T-cell (primary cell): ENCODE measurements at regions not wholly inside any gene's neighbourhood (a gene's known extent, or its start where the extent isn't known, plus 50 kb on each side); places are given as distances from the start of the nearest gene placed in this dataset.

ENCODE experiments used
- ATAC-seq, 4 experiments: fragments of 200-7000 bp in 3 of 4; fragments of 150-1000 bp in 1 of 4; cut with Tn5 transposase; replicated peaks in 1 of 4; 1 replicate in 3 of 4; 2 replicates in 1 of 4; pipeline ENCODE4 v1.10.0; 2021; ENCODE audit warnings: moderate library complexity in 3 of 4, mild to moderate bottlenecking in 2 of 4, moderate number of reproducible peaks in 1 of 4
- CTCF ChIA-PET, 2 donors: fragments of 300-600 bp; sonication (Branson Sonifier 250); formaldehyde crosslinking; loops; one replicate each; lab custom pipeline; 2022; ENCODE audit warnings: antibody characterized with exemption in 2 of 2; lab: Charles Lee
- POLR2A ChIA-PET, 2 donors: fragments of 300-600 bp; sonication (Branson Sonifier 250); formaldehyde crosslinking; loops; one replicate each; lab custom pipeline; 2022; ENCODE audit warnings: antibody characterized with exemption in 2 of 2; lab: Charles Lee
- DNase-seq, 35 experiments: peaks; one replicate each; pipeline versions ENCODE4 v3.0.0 to v3.0.0-alpha.2; 2013 to 2023
- H3K27ac ChIP-seq: one replicate; pipeline ENCODE4 v1.5.1; 2013; ENCODE audit warnings: low read length
- H3K27me3 ChIP-seq, 2 experiments: replicated peaks in 1 of 2; 1 replicate in 1 of 2; 2 replicates in 1 of 2; pipeline versions ENCODE4 v1.6.1 to v1.7.0; 2013; ENCODE audit warnings: low read length in 1 of 2, mixed read lengths in 1 of 2; ENCODE audit not compliant: control insufficient read depth in 2 of 2, insufficient read depth in 2 of 2; ENCODE audit errors: extremely low read depth in 1 of 2
- H3K36me3 ChIP-seq, 2 donors: 1 replicate in 1 of 2; 2 replicates in 1 of 2; pipeline versions ENCODE4 v1.6.1 to v1.7.0; 2013; ENCODE audit warnings: low read length in 1 of 2; ENCODE audit not compliant: control insufficient read depth in 2 of 2, insufficient read depth in 1 of 2; ENCODE audit errors: extremely low read depth in 1 of 2
- H3K4me1 ChIP-seq, 2 experiments: 1 replicate in 1 of 2; 2 replicates in 1 of 2; pipeline versions ENCODE4 v1.6.1 to v1.7.0; 2013; ENCODE audit warnings: low read length in 2 of 2, mixed read lengths in 1 of 2; ENCODE audit not compliant: insufficient read depth in 2 of 2, control insufficient read depth in 1 of 2; ENCODE audit errors: extremely low read depth in 1 of 2
- H3K4me3 ChIP-seq, 2 donors: 1 replicate in 1 of 2; 2 replicates in 1 of 2; pipeline versions ENCODE4 v1.5.1 to v1.7.0; 2013; ENCODE audit warnings: mild to moderate bottlenecking in 2 of 2, low read length in 1 of 2, moderate library complexity in 1 of 2; ENCODE audit not compliant: control insufficient read depth in 1 of 2; ENCODE audit errors: extremely low read depth in 1 of 2
- H3K9me3 ChIP-seq: 2 replicates; pipeline ENCODE4 v1.7.0; 2013
- H3K27ac Mint-ChIP-seq, 2 donors: one replicate each; pipeline ENCODE4 v1.8.0; 2020 to 2021; ENCODE audit warnings: mild to moderate bottlenecking in 2 of 2, mixed read lengths in 2 of 2
- H3K27me3 Mint-ChIP-seq, 2 donors: one replicate each; pipeline ENCODE4 v1.8.0; 2021 to 2022; ENCODE audit warnings: mixed read lengths in 2 of 2
- H3K36me3 Mint-ChIP-seq: one replicate; pipeline ENCODE4 v1.8.0; 2021; ENCODE audit warnings: mixed read lengths
- H3K4me1 Mint-ChIP-seq, 3 donors: one replicate each; pipeline ENCODE4 v1.8.0; 2020 to 2022; ENCODE audit warnings: mixed read lengths in 3 of 3, mild to moderate bottlenecking in 1 of 3
- H3K4me3 Mint-ChIP-seq, 3 donors: one replicate each; pipeline ENCODE4 v1.8.0; 2020 to 2022; ENCODE audit warnings: mild to moderate bottlenecking in 3 of 3, mixed read lengths in 3 of 3, moderate library complexity in 3 of 3
- H3K9me3 Mint-ChIP-seq, 3 donors: one replicate each; pipeline ENCODE4 v1.8.0; 2020 to 2022; ENCODE audit warnings: mixed read lengths in 3 of 3
- WGBS: methylation state at CpG from one replicate; pipeline ENCODE4 v1.1.5; 2013; ENCODE audit warnings: missing lambda C conversion rate; ENCODE audit not compliant: insufficient coverage; 5-methylcytosine and 5-hydroxymethylcytosine counted together

GRCh38 chr3:176090727-176091126 is 1106.6 kb downstream of the TBL1XR1 start:
- Histone ChIP-seq H3K4me1 (no peaks in the 10 kb centered on the region), H3K36me3 (no peaks in the 10 kb centered on the region), H3K4me3 (no peak overlapping the region), H3K9me3 (no peaks in the 10 kb centered on the region), H3K27ac (no peak overlapping the region), H3K27me3 (no peaks in the 10 kb centered on the region)
- Mint-ChIP-seq H3K36me3 (no peaks in the 10 kb centered on the region), H3K27ac (no peak overlapping the region), H3K27me3 (no peaks in the 10 kb centered on the region), H3K9me3 (peaks cover 4 to 20% (median 9%) of the 10 kb centered on the region in 3 donors), H3K4me1 (no peaks in the 10 kb centered on the region), H3K4me3 (no peak overlapping the region)
- ATAC-seq (no peak), DNase-seq (no peak)
- POLR2A ChIA-PET = no interaction called here
- CTCF ChIA-PET = no interaction called here
- 100% methylated on average over 1 of the region's 3 CpGs for whole genome bisulfite sequencing

- Histone ChIP-seq H3K4me3 (no peak overlapping the region), H3K36me3 (no peaks in the 10 kb centered on the region), H3K4me1 (no peaks in the 10 kb centered on the region), H3K27ac (no peak overlapping the region), H3K9me3 (no peaks in the 10 kb centered on the region), H3K27me3 (no peaks in the 10 kb centered on the region)
- Mint-ChIP-seq H3K27ac (no peak overlapping the region), H3K4me3 (no peak overlapping the region), H3K36me3 (no peaks in the 10 kb centered on the region), H3K9me3 (peaks cover 4 to 11% (median 9%) of the 10 kb centered on the region in 3 donors), H3K27me3 (no peaks in the 10 kb centered on the region), H3K4me1 (no peaks in the 10 kb centered on the region)
- WGBS = no CpG with 5 or more reads among the region's 3 CpGs
- ChIA-PET CTCF (no interaction called here), POLR2A (no interaction called here)
- ATAC-seq (no peak), DNase-seq (no peak)
Observed at GRCh38 chr3:176088962-176089383, 1108.3 kb downstream of the TBL1XR1 start.

- CTCF ChIA-PET = no interaction called here
- Histone ChIP-seq H3K9me3 (no peaks in the 10 kb centered on the region), H3K27me3 (no peaks in the 10 kb centered on the region), H3K4me1 (no peaks in the 10 kb centered on the region), H3K36me3 (no peaks in the 10 kb centered on the region), H3K4me3 (no peak overlapping the region), H3K27ac (no peak overlapping the region)
- Mint-ChIP-seq H3K36me3 (no peaks in the 10 kb centered on the region), H3K27ac (no peak overlapping the region), H3K4me3 (no peak overlapping the region), H3K9me3 (peaks cover 4 to 10% (median 6%) of the 10 kb centered on the region in 3 donors), H3K27me3 (no peaks in the 10 kb centered on the region), H3K4me1 (no peaks in the 10 kb centered on the region)
- ATAC-seq (no peak), DNase-seq (no peak)
- WGBS = no CpG with 5 or more reads among the region's 2 CpGs
- POLR2A ChIA-PET = no interaction called here
Observed at GRCh38 chr3:176087066-176087697, 1110.1 kb downstream of the TBL1XR1 start.

DNA sequence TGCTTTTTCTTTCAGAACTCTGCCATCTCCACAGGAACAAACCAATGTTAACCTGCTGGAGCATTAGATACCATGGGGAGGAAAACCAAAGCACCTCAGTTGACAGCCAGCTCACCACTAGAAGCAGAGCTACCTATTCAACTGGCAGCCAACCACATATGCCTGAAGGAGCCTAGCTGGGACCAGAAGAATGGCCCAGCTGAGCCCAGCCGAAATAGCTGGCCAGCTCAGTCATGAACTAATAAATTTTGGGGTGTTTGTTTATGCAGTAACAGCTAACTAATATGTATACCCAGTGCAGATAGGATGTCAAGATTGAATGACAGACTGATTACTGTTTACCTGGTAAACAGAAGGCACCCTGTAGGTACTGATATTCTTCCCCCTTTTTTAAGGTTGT is 1117.5 kb downstream of the TBL1XR1 start:
- WGBS = no CpG with 5 or more reads among the region's 1 CpG
- Histone ChIP-seq H3K27ac (no peak overlapping the region), H3K27me3 (no peaks in the 10 kb centered on the region), H3K4me3 (no peak overlapping the region), H3K36me3 (no peaks in the 10 kb centered on the region), H3K4me1 (no peaks in the 10 kb centered on the region), H3K9me3 (no peaks in the 10 kb centered on the region)
- DNase-seq (no peak), ATAC-seq (no peak)
- no peak overlapping the region for H3K27ac Mint-ChIP-seq
- H3K27me3 Mint-ChIP-seq = no peaks in the 10 kb centered on the region
- H3K4me3 Mint-ChIP-seq = no peak overlapping the region
- H3K36me3 Mint-ChIP-seq = no peaks in the 10 kb centered on the region
- POLR2A ChIA-PET = no interaction called here
- H3K9me3 Mint-ChIP-seq = peaks cover 9 to 13% (median 11%) of the 10 kb centered on the region in 3 donors
- no peaks in the 10 kb centered on the region for H3K4me1 Mint-ChIP-seq
- CTCF ChIA-PET = no interaction called here

DNA sequence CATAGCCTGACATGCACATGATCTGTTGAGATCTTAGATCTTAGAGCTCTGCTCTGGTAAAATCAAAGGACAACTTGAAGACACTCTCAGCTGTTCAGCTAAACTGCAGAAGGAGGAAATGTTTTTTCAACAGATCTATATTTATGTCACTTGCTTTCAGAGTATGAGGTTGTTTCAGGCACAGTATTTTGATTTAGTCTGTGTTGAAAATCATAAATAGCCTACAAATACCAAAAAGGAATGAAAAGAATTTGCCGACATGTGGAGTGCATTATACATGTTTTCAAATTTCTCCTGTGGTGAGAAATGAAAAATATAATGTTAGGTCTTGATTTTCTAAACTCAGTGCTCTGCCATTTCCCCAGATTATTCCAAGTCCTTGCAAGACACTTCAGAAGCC is 1118.4 kb downstream of the TBL1XR1 start:
- Histone ChIP-seq H3K27me3 (no peaks in the 10 kb centered on the region), H3K4me3 (no peak overlapping the region), H3K27ac (no peak overlapping the region), H3K4me1 (no peaks in the 10 kb centered on the region), H3K9me3 (no peaks in the 10 kb centered on the region), H3K36me3 (no peaks in the 10 kb centered on the region)
- no peaks in the 10 kb centered on the region for H3K36me3 Mint-ChIP-seq
- WGBS = no CpG with 5 or more reads among the region's 1 CpG
- no peak overlapping the region for H3K4me3 Mint-ChIP-seq
- ChIA-PET POLR2A (no interaction called here), CTCF (no interaction called here)
- no peak for ATAC-seq
- no peak for DNase-seq
- peaks cover 11 to 14% (median 14%) of the 10 kb centered on the region in 3 donors for H3K9me3 Mint-ChIP-seq
- no peaks in the 10 kb centered on the region for H3K4me1 Mint-ChIP-seq
- H3K27ac Mint-ChIP-seq = no peak overlapping the region
- no peaks in the 10 kb centered on the region for H3K27me3 Mint-ChIP-seq

- Histone ChIP-seq H3K9me3 (peaks cover 2% of the 10 kb centered on the region), H3K36me3 (no peaks in the 10 kb centered on the region), H3K27me3 (no peaks in the 10 kb centered on the region), H3K27ac (no peak overlapping the region), H3K4me1 (no peaks in the 10 kb centered on the region), H3K4me3 (no peak overlapping the region)
- Mint-ChIP-seq H3K4me3 (no peak overlapping the region), H3K27me3 (no peaks in the 10 kb centered on the region), H3K9me3 (peaks cover 7 to 24% (median 13%) of the 10 kb centered on the region in 3 donors), H3K27ac (no peak overlapping the region), H3K36me3 (no peaks in the 10 kb centered on the region), H3K4me1 (no peaks in the 10 kb centered on the region)
- no CpG with 5 or more reads among the region's 1 CpG for WGBS
- ChIA-PET POLR2A (no interaction called here), CTCF (no interaction called here)
- DNase-seq (no peak), ATAC-seq (no peak)
Observed at GRCh38 chr3:176075491-176075890, 1121.8 kb downstream of the TBL1XR1 start.

GRCh38 chr3:176075046-176075445 is 1122.2 kb downstream of the TBL1XR1 start:
- H3K4me1 Mint-ChIP-seq = no peaks in the 10 kb centered on the region
- H3K9me3 Mint-ChIP-seq = peaks cover 7 to 20% (median 16%) of the 10 kb centered on the region in 3 donors
- DNase-seq (no peak), ATAC-seq (no peak)
- H3K27me3 Mint-ChIP-seq = no peaks in the 10 kb centered on the region
- POLR2A ChIA-PET = no interaction called here
- Histone ChIP-seq H3K27ac (no peak overlapping the region), H3K9me3 (peaks cover 2% of the 10 kb centered on the region), H3K4me1 (no peaks in the 10 kb centered on the region), H3K4me3 (no peak overlapping the region), H3K36me3 (no peaks in the 10 kb centered on the region), H3K27me3 (no peaks in the 10 kb centered on the region)
- no peak overlapping the region for H3K27ac Mint-ChIP-seq
- H3K36me3 Mint-ChIP-seq = no peaks in the 10 kb centered on the region
- CTCF ChIA-PET = no interaction called here
- no peak overlapping the region for H3K4me3 Mint-ChIP-seq
